Sigmoid colon (tissue), 6 donors: ENCODE measurements at regions not wholly inside any gene's neighbourhood (a gene's known extent, or its start where the extent isn't known, plus 50 kb on each side); places are given as distances from the start of the nearest gene placed in this dataset.

Experiments used
- DNase-seq: peaks from one replicate; pipeline ENCODE4 v3.0.0-alpha.2; 2019
- H3K27ac ChIP-seq, 4 donors: fragments of 200-600 bp; sonication (generic); one replicate each; pipeline ENCODE4 v1.5.1; 2016 to 2019; ENCODE audit warnings: mild to moderate bottlenecking in 1 of 4
- H3K27me3 ChIP-seq, 3 donors: fragments of 200-600 bp; sonication (generic); one replicate each; pipeline ENCODE4 v1.5.1; 2019; ENCODE audit warnings: mild to moderate bottlenecking in 1 of 3
- H3K36me3 ChIP-seq, 4 donors: fragments of 200-600 bp; sonication (generic); one replicate each; pipeline ENCODE4 v1.5.1; 2016 to 2019
- H3K4me1 ChIP-seq, 4 donors: fragments of 200-600 bp; sonication (generic); one replicate each; pipeline ENCODE4 v1.5.1; 2017 to 2019
- H3K4me3 ChIP-seq, 4 donors: fragments of 200-600 bp; sonication (generic); one replicate each; pipeline ENCODE4 v1.5.1; 2017 to 2019; ENCODE audit warnings: mild to moderate bottlenecking in 2 of 4, moderate library complexity in 1 of 4
- H3K9me3 ChIP-seq, 4 donors: fragments of 200-600 bp in 3 of 4; sonication (generic) in 3 of 4; one replicate each; pipeline versions ENCODE4 v1.5.1 to v1.6.1; 2013 to 2019
- EP300 ChIP-seq, 4 donors: sonication (generic); formaldehyde crosslinking; IDR thresholded peaks; one replicate each; pipeline ENCODE4 v1.6.1; 2017; ENCODE audit warnings: antibody characterized with exemption in 4 of 4
- POLR2A ChIP-seq, 2 donors: fragments of 450-650 bp; IDR thresholded peaks; one replicate each; pipeline ENCODE4 v1.6.1; 2016; ENCODE audit warnings: antibody characterized with exemption in 2 of 2, mild to moderate bottlenecking in 2 of 2, moderate library complexity in 2 of 2
- POLR2AphosphoS5 ChIP-seq, 4 donors: sonication (generic); formaldehyde crosslinking; IDR thresholded peaks; one replicate each; pipeline ENCODE4 v1.6.1; 2017; ENCODE audit warnings: antibody characterized with exemption in 4 of 4
- WGBS, 2 donors: extraction: QIAGEN DNeasy Blood & Tissue Kit; methylation state at CpG; one replicate each; pipeline ENCODE4 v1.1.7; 2013; 5-methylcytosine and 5-hydroxymethylcytosine counted together
- intact Hi-C: fragments of 100-400 bp; cut with DNase I; formaldehyde crosslinking; loops from one replicate; pipeline ENCODE4 v1.15.1; 2023
- TF ChIP-seq, protein P1 (sequence below), 4 experiments: fragments of 450-650 bp in 3 of 4; fragments of 200-600 bp in 1 of 4; IDR thresholded peaks; one replicate each; pipeline ENCODE4 v1.5.1; 2016 to 2019; ENCODE audit warnings: antibody characterized with exemption in 4 of 4, mild to moderate bottlenecking in 3 of 4, moderate library complexity in 2 of 4
- donor health status: healthy with polysubstance abuse.
- donor health status: healthy.

DNA sequence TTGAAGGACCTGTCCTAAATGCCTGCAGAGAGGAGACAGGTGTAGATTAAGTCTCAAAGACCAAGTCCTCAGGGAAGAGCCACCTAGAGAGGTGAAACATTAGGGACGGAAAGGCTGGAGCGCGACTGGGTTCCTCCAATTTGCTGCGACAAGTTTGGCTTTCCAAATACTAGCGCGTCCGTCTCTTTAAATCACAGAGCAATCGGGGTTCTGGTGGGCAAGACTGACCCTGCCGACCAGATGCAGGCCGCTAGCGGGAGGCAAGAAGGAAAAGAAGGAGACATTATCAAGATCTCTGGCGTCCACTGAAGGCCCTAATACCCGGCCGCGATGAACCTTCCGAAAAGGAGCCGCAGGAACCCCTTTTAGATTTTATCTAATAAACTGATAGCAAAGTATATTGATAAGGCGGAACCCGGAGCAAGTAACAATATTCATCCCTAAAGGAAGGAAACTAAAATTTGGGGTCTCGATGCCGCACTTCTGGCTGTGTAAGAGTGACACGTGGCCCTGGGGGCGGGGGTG lies 128.2 kb upstream of the C11orf58 start:
- no peak overlapping the region for H3K27ac ChIP-seq
- TF ChIP-seq POLR2AphosphoS5 (IDR thresholded peaks at IDR 0.05) (no peak), EP300 (IDR thresholded peaks at IDR 0.05) (no peak), POLR2A (IDR thresholded peaks at IDR 0.05) (no peak)
- TF ChIP-seq, protein P1, sequence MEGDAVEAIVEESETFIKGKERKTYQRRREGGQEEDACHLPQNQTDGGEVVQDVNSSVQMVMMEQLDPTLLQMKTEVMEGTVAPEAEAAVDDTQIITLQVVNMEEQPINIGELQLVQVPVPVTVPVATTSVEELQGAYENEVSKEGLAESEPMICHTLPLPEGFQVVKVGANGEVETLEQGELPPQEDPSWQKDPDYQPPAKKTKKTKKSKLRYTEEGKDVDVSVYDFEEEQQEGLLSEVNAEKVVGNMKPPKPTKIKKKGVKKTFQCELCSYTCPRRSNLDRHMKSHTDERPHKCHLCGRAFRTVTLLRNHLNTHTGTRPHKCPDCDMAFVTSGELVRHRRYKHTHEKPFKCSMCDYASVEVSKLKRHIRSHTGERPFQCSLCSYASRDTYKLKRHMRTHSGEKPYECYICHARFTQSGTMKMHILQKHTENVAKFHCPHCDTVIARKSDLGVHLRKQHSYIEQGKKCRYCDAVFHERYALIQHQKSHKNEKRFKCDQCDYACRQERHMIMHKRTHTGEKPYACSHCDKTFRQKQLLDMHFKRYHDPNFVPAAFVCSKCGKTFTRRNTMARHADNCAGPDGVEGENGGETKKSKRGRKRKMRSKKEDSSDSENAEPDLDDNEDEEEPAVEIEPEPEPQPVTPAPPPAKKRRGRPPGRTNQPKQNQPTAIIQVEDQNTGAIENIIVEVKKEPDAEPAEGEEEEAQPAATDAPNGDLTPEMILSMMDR (IDR thresholded peaks at IDR 0.05): no peak
- H3K4me1 ChIP-seq: peaks cover 0 to 43% (median 42%) of the 10 kb centered on the region in 4 donors
- 46 to 76% methylated on average over 23 of the region's 23 CpGs for WGBS, 2 donors
- no peak overlapping the region for H3K4me3 ChIP-seq
- DNase-seq: no peak
- intact Hi-C loops: loop anchor here (5.0 kb wide), 1 partner anchor 1508 kb away; no protein-coding TSS in a partner anchor
- peaks cover 68 to 100% (median 95%) of the 10 kb centered on the region in 3 donors for H3K27me3 ChIP-seq
- no peaks in the 10 kb centered on the region for H3K36me3 ChIP-seq
- H3K9me3 ChIP-seq: no peaks in the 10 kb centered on the region

DNA sequence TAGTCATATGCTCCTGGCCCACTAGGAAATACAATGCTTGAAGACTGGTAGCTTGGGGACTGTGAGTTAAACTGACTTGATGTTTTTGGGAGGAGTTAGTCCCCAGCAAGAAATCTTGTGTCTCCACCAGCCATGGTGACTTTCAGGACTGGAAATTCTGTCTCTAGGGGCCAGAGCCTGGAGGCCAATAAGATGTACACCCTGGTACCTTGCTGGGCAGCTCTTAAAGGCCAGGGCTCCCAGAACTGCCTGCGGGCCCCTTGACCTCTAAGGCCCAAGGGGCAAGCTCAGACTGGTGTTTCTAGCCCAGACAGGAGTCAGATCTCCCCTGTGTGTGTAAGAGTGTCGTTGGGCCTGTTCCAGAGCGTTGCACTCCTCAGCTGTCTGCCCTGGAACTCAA lies 128.7 kb upstream of the C11orf58 start:
- H3K27me3 ChIP-seq: peaks cover 73 to 100% (median 95%) of the 10 kb centered on the region in 3 donors
- intact Hi-C loops: loop anchor here (5.0 kb wide), 1 partner anchor 1507 kb away; no protein-coding TSS in a partner anchor
- no peak for TF ChIP-seq POLR2AphosphoS5 (IDR thresholded peaks at IDR 0.05)
- WGBS, 2 donors: 66 to 80% methylated on average over 3 of the region's 3 CpGs
- H3K4me3 ChIP-seq: no peak overlapping the region
- H3K4me1 ChIP-seq: peaks cover 0 to 48% (median 47%) of the 10 kb centered on the region in 4 donors
- no peak overlapping the region for H3K27ac ChIP-seq
- H3K9me3 ChIP-seq: no peaks in the 10 kb centered on the region
- no peaks in the 10 kb centered on the region for H3K36me3 ChIP-seq
- no peak for DNase-seq

DNA sequence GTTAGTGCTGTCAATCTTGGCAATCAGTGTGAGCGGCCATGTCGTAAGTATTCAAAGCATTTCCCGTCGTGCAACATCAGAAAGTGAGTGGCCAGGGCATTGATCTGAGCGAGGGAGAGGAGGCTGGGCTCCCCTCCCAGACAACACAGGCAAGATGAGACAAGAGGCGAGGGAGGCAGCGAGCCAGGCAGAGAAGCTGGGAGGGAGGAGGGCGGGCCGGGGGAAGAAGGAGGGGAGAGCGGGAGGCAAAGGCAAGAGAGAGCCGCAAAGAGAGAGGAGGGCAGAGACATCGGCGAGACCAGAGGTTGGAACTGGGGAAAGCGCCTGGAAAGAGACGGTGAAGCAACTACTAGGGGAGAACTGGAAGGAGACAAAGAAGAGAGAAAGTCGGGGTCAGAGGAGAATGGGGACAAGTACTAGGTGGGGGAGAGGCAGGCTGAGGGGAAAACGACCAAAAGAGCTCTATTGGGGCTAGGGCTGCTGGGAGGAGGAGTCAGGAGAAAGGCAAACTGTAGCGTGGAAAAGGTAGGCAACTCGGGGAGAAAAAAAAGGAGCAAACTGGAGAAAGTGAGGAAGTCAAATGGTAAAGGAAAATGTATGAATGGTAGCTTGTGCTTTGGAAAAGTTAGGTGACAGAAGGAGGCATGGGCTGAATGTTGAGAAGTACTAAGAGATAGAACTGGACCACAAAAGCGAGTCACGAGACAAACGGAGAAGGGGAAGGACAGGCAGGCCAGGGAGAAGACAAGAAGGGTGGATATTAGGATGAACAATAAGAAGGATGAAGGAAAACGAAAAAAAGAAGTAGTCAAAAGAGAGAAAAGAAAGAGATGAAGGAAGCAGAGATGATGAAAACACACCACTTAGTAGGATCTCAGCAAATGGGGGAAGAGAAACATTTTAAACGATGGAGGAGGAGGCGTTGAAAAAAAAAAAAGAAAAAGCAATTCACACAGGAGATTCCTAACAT lies 130.5 kb upstream of the C11orf58 start:
- Histone ChIP-seq H3K27me3 (peaks cover 61 to 100% (median 92%) of the 10 kb centered on the region in 3 donors), H3K4me3 (peak overlapping the region; percentile 34 to 56 (median 48)), H3K36me3 (no peaks in the 10 kb centered on the region), H3K4me1 (peaks cover 0 to 47% (median 43%) of the 10 kb centered on the region in 4 donors), H3K9me3 (no peaks in the 10 kb centered on the region), H3K27ac (peak overlapping the region; percentile 55 to 73 (median 67))
- DNase-seq: peak; percentile 77
- TF ChIP-seq POLR2AphosphoS5 (IDR thresholded peaks at IDR 0.05) (peak; percentile 34 to 64 (median 53)), EP300 (IDR thresholded peaks at IDR 0.05) (no peak)
- TF ChIP-seq, protein P1 (IDR thresholded peaks at IDR 0.05): no peak
- 14 to 19% methylated on average over 25 of the region's 25 CpGs for WGBS, 2 donors
- intact Hi-C loops: no loop called here

DNA sequence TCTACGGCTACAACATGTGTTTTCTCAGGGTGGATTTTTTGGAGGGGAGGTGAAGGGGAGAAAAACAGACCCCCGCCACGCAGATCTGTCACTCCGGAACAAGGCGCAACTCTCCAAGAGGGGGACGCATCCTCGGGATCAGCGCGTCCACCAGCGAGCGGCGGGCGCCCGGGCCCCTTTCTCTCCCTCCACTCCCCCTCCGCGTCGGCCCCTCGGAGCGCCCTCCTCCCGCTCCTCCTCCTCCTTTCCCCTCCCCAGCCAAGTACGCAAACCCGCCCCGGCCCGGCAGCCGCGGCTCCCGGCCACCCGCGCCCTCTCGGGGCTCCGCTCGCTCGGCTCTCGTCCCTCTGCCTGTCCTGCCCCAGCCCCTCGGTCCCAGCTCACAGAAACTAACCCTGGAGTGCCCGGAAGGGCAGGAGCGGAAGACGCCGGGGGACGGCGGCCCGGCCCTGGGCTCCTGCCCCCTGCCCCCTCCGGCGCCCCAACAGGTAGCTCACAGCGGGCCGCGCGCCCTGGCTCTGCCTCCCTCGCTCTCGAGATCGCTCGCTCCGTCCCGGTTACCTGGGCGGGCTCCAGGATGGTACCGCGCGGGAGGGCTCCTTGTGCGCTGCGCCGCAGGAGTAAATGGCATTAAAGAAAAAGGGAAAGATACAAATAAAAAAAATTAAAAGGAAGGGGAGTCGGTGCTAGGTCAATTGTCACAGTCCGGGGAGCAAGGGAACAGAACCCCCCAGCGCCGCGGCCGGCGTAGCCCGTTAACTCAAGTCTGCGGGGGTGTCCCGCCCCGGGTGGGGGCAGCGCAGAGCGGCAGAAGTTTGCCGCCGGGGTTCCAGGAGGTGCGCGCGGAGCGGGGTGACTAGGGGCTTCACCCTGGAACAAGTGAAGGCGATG lies 131.4 kb upstream of the C11orf58 start:
- no peaks in the 10 kb centered on the region for H3K9me3 ChIP-seq
- peaks cover 0 to 43% (median 39%) of the 10 kb centered on the region in 4 donors for H3K4me1 ChIP-seq
- peak overlapping the region; percentile 34 to 56 (median 48) for H3K4me3 ChIP-seq
- DNase-seq: peak; percentile 67
- TF ChIP-seq EP300 (IDR thresholded peaks at IDR 0.05): no peak
- TF ChIP-seq POLR2AphosphoS5 (IDR thresholded peaks at IDR 0.05): peak in 2 of 4 donors; percentile 19 to 31
- no peak for TF ChIP-seq POLR2A (IDR thresholded peaks at IDR 0.05)
- TF ChIP-seq, protein P1 (IDR thresholded peaks at IDR 0.05): no peak
- intact Hi-C loops: no loop called here
- WGBS, 2 donors: 2% methylated on average over 81 of the region's 81 CpGs
- peaks cover 53 to 100% (median 92%) of the 10 kb centered on the region in 3 donors for H3K27me3 ChIP-seq
- no peaks in the 10 kb centered on the region for H3K36me3 ChIP-seq
- H3K27ac ChIP-seq: peak overlapping the region; percentile 55 to 73 (median 67)
